HG03175 (cell line): ENCODE measurements at regions not wholly inside any gene's neighbourhood (a gene's known extent, or its start where the extent isn't known, plus 50 kb on each side); places are given as distances from the start of the nearest gene placed in this dataset.

ENCODE experiments used
- ATAC-seq: cut with Tn5 transposase; IDR thresholded peaks from one replicate; pipeline ENCODE4 v1.9.1; 2021; ENCODE audit warnings: mild to moderate bottlenecking, moderate library complexity; ENCODE audit not compliant: unreplicated experiment

GRCh38 chr6:82629921-82630320 is 266.3 kb downstream of the TPBG start:
- ATAC-seq, result no peak

GRCh38 chr6:82641677-82642076 is 278.1 kb downstream of the TPBG start:
- ATAC-seq, result no peak

GRCh38 chr6:82645536-82646230 is 282.1 kb downstream of the TPBG start:
- ATAC-seq, result no peak

- no peak for ATAC-seq
These were observed 282.6 kb downstream of the TPBG start for GRCh38 chr6:82646231-82646615.

GRCh38 chr6:82651845-82652335 is 288.3 kb downstream of the TPBG start:
- ATAC-seq, result no peak

GRCh38 chr6:82679232-82679631 is 315.6 kb downstream of the TPBG start:
- ATAC-seq, result no peak

GRCh38 chr6:82680192-82680591 is 316.6 kb downstream of the TPBG start:
- no peak for ATAC-seq

- no peak for ATAC-seq
These were observed 317.6 kb downstream of the TPBG start for GRCh38 chr6:82681119-82681714.

- ATAC-seq, result no peak
These were observed 323.1 kb downstream of the TPBG start for GRCh38 chr6:82686719-82687118.

- ATAC-seq, result no peak
These were observed 324.2 kb downstream of the TPBG start for GRCh38 chr6:82687855-82688254.

GRCh38 chr6:82690283-82690682 is 326.7 kb downstream of the TPBG start:
- no peak for ATAC-seq

- no peak for ATAC-seq
These were observed 328.4 kb downstream of the TPBG start for GRCh38 chr6:82691997-82692396.

GRCh38 chr6:82693094-82693493 is 329.5 kb downstream of the TPBG start:
- ATAC-seq, result no peak

- ATAC-seq, result no peak
These were observed 337.7 kb downstream of the TPBG start for GRCh38 chr6:82701341-82701740.

- ATAC-seq, result no peak
These were observed 339.0 kb downstream of the TPBG start for GRCh38 chr6:82702574-82702973.

- no peak for ATAC-seq
These were observed 339.6 kb downstream of the TPBG start for GRCh38 chr6:82703230-82703629.

- no peak for ATAC-seq
These were observed 340.4 kb downstream of the TPBG start for GRCh38 chr6:82704045-82704444.

GRCh38 chr6:82705579-82705978 is 342.0 kb downstream of the TPBG start:
- no peak for ATAC-seq

GRCh38 chr6:82711105-82711827 is 347.6 kb downstream of the TPBG start:
- ATAC-seq, result no peak

GRCh38 chr6:82711971-82712370 is 348.4 kb downstream of the TPBG start:
- ATAC-seq, result no peak

GRCh38 chr6:82712389-82712788 is 348.8 kb downstream of the TPBG start:
- no peak for ATAC-seq

GRCh38 chr6:82712826-82713225 is 349.2 kb downstream of the TPBG start:
- peak; percentile 60 for ATAC-seq
